Activated T-helper 2 cell treated with anti-CD3 and anti-CD28 coated beads, Interferon-gamma antibody, Interleukin-2, Interleukin-4, amounts not matched to agents 10 μg/mL and 5 μg/mL and 100 μg/mL, durations not matched to agents 14 hours and 24 hours and 36 hours (primary cell): ENCODE measurements at regions not wholly inside any gene's neighbourhood (a gene's known extent, or its start where the extent isn't known, plus 50 kb on each side); places are given as distances from the start of the nearest gene placed in this dataset.

Source experiments
- DNase-seq: peaks from one replicate; pipeline ENCODE4 v3.0.0; 2021; ENCODE audit warnings: low spot score
- H3K27ac Mint-ChIP-seq: one replicate; pipeline ENCODE4 v1.8.0; 2021; ENCODE audit warnings: mixed read lengths
- H3K27me3 Mint-ChIP-seq: one replicate; pipeline ENCODE4 v1.8.0; 2021; ENCODE audit warnings: low read depth, mixed read lengths
- H3K36me3 Mint-ChIP-seq: one replicate; pipeline ENCODE4 v1.8.0; 2021; ENCODE audit warnings: low read depth, mixed read lengths
- H3K4me1 Mint-ChIP-seq: one replicate; pipeline ENCODE4 v1.8.0; 2021; ENCODE audit warnings: low read depth, mixed read lengths
- H3K4me3 Mint-ChIP-seq: one replicate; pipeline ENCODE4 v1.8.0; 2021; ENCODE audit warnings: low read depth, mild to moderate bottlenecking, moderate library complexity, mixed read lengths
- H3K9me3 Mint-ChIP-seq: one replicate; pipeline ENCODE4 v1.8.0; 2021; ENCODE audit warnings: mixed read lengths
- intact Hi-C: fragments of 100-400 bp; cut with micrococcal nuclease; formaldehyde crosslinking; loops from one replicate; pipeline ENCODE4 v1.15.1; 2023

- no peak for DNase-seq
- H3K36me3 Mint-ChIP-seq, result no peaks in the 10 kb centered on the region
- no peak overlapping the region for H3K27ac Mint-ChIP-seq
- no peak overlapping the region for H3K4me3 Mint-ChIP-seq
- H3K27me3 Mint-ChIP-seq, result no peaks in the 10 kb centered on the region
- intact Hi-C loops, result no loop called here
- no peaks in the 10 kb centered on the region for H3K4me1 Mint-ChIP-seq
- H3K9me3 Mint-ChIP-seq, result peaks cover 18% of the 10 kb centered on the region
These were observed 241.0 kb downstream of the SHOX start for GRCh38 chrX:871626-872025.

GRCh38 chrX:867966-868647, 237.5 kb downstream of the SHOX start:
- no peak for DNase-seq
- H3K9me3 Mint-ChIP-seq, result peaks cover 18% of the 10 kb centered on the region
- intact Hi-C loops, result no loop called here
- no peaks in the 10 kb centered on the region for H3K4me1 Mint-ChIP-seq
- no peak overlapping the region for H3K27ac Mint-ChIP-seq
- no peak overlapping the region for H3K4me3 Mint-ChIP-seq
- H3K36me3 Mint-ChIP-seq, result no peaks in the 10 kb centered on the region
- no peaks in the 10 kb centered on the region for H3K27me3 Mint-ChIP-seq

GRCh38 chrX:867502-867901, 236.9 kb downstream of the SHOX start:
- Mint-ChIP-seq H3K9me3 (peaks cover 18% of the 10 kb centered on the region), H3K27me3 (no peaks in the 10 kb centered on the region), H3K4me3 (no peak overlapping the region), H3K27ac (no peak overlapping the region), H3K4me1 (no peaks in the 10 kb centered on the region), H3K36me3 (no peaks in the 10 kb centered on the region)
- no peak for DNase-seq
- intact Hi-C loops, result no loop called here

GRCh38 chrX:866441-866990, 235.9 kb downstream of the SHOX start:
- H3K27me3 Mint-ChIP-seq, result no peaks in the 10 kb centered on the region
- no peak for DNase-seq
- H3K4me3 Mint-ChIP-seq, result no peak overlapping the region
- H3K4me1 Mint-ChIP-seq, result no peaks in the 10 kb centered on the region
- intact Hi-C loops, result no loop called here
- no peaks in the 10 kb centered on the region for H3K36me3 Mint-ChIP-seq
- peaks cover 9% of the 10 kb centered on the region for H3K9me3 Mint-ChIP-seq
- no peak overlapping the region for H3K27ac Mint-ChIP-seq

- no peaks in the 10 kb centered on the region for H3K27me3 Mint-ChIP-seq
- H3K27ac Mint-ChIP-seq, result no peak overlapping the region
- intact Hi-C loops, result no loop called here
These were observed 234.8 kb downstream of the SHOX start for GRCh38 chrX:865422-865821.

GRCh38 chrX:861921-862320, 231.3 kb downstream of the SHOX start:
- Mint-ChIP-seq H3K27me3 (no peaks in the 10 kb centered on the region), H3K4me3 (no peak overlapping the region), H3K27ac (no peak overlapping the region), H3K9me3 (peaks cover 17% of the 10 kb centered on the region), H3K4me1 (no peaks in the 10 kb centered on the region), H3K36me3 (no peaks in the 10 kb centered on the region)
- no peak for DNase-seq
- intact Hi-C loops, result no loop called here

More at GRCh38 chrX:865422-865821, 234.8 kb downstream of the SHOX start:
- Mint-ChIP-seq H3K4me3 (no peak overlapping the region), H3K36me3 (no peaks in the 10 kb centered on the region), H3K4me1 (no peaks in the 10 kb centered on the region), H3K9me3 (peaks cover 4% of the 10 kb centered on the region)
- no peak for DNase-seq

- intact Hi-C loops, result no loop called here
These were observed 230.8 kb downstream of the SHOX start for GRCh38 chrX:861340-861890.

GRCh38 chrX:859329-859728, 228.7 kb downstream of the SHOX start:
- Mint-ChIP-seq H3K36me3 (no peaks in the 10 kb centered on the region), H3K27ac (no peak overlapping the region), H3K4me1 (no peaks in the 10 kb centered on the region), H3K4me3 (no peak overlapping the region), H3K27me3 (no peaks in the 10 kb centered on the region), H3K9me3 (peaks cover 20% of the 10 kb centered on the region)
- no peak for DNase-seq
- intact Hi-C loops, result no loop called here

More at GRCh38 chrX:861340-861890, 230.8 kb downstream of the SHOX start:
- Mint-ChIP-seq H3K4me3 (no peak overlapping the region), H3K9me3 (peaks cover 20% of the 10 kb centered on the region), H3K36me3 (no peaks in the 10 kb centered on the region), H3K27me3 (no peaks in the 10 kb centered on the region), H3K27ac (no peak overlapping the region), H3K4me1 (no peaks in the 10 kb centered on the region)
- no peak for DNase-seq

GRCh38 chrX:858542-859078, 228.0 kb downstream of the SHOX start:
- intact Hi-C loops, result no loop called here
- Mint-ChIP-seq H3K4me3 (no peak overlapping the region), H3K9me3 (peaks cover 20% of the 10 kb centered on the region), H3K4me1 (no peaks in the 10 kb centered on the region), H3K27me3 (no peaks in the 10 kb centered on the region), H3K27ac (no peak overlapping the region), H3K36me3 (no peaks in the 10 kb centered on the region)
- no peak for DNase-seq

GRCh38 chrX:857376-857775, 226.8 kb downstream of the SHOX start:
- Mint-ChIP-seq H3K4me1 (no peaks in the 10 kb centered on the region), H3K27ac (no peak overlapping the region)

GRCh38 chrX:856566-857290, 226.1 kb downstream of the SHOX start:
- no peaks in the 10 kb centered on the region for H3K4me1 Mint-ChIP-seq
- H3K9me3 Mint-ChIP-seq, result peaks cover 25% of the 10 kb centered on the region
- no peak overlapping the region for H3K27ac Mint-ChIP-seq
- intact Hi-C loops, result no loop called here
- H3K4me3 Mint-ChIP-seq, result no peak overlapping the region
- H3K27me3 Mint-ChIP-seq, result no peaks in the 10 kb centered on the region
- no peak for DNase-seq
- H3K36me3 Mint-ChIP-seq, result no peaks in the 10 kb centered on the region

More at GRCh38 chrX:857376-857775, 226.8 kb downstream of the SHOX start:
- no peak overlapping the region for H3K4me3 Mint-ChIP-seq
- peaks cover 24% of the 10 kb centered on the region for H3K9me3 Mint-ChIP-seq
- no peak for DNase-seq
- intact Hi-C loops, result no loop called here
- no peaks in the 10 kb centered on the region for H3K27me3 Mint-ChIP-seq
- no peaks in the 10 kb centered on the region for H3K36me3 Mint-ChIP-seq

GRCh38 chrX:853304-853703, 222.7 kb downstream of the SHOX start:
- H3K4me1 Mint-ChIP-seq, result peaks cover 2% of the 10 kb centered on the region
- H3K4me3 Mint-ChIP-seq, result no peak overlapping the region

GRCh38 chrX:850471-850916, 219.9 kb downstream of the SHOX start:
- no peak overlapping the region for H3K4me3 Mint-ChIP-seq
- peaks cover 2% of the 10 kb centered on the region for H3K4me1 Mint-ChIP-seq
- no peak for DNase-seq
- no peaks in the 10 kb centered on the region for H3K36me3 Mint-ChIP-seq
- intact Hi-C loops, result no loop called here
- no peak overlapping the region for H3K27ac Mint-ChIP-seq
- H3K9me3 Mint-ChIP-seq, result peaks cover 5% of the 10 kb centered on the region
- no peaks in the 10 kb centered on the region for H3K27me3 Mint-ChIP-seq

More at GRCh38 chrX:853304-853703, 222.7 kb downstream of the SHOX start:
- DNase-seq, result no peak
- intact Hi-C loops, result no loop called here
- no peak overlapping the region for H3K27ac Mint-ChIP-seq
- no peaks in the 10 kb centered on the region for H3K27me3 Mint-ChIP-seq
- no peaks in the 10 kb centered on the region for H3K36me3 Mint-ChIP-seq
- peaks cover 19% of the 10 kb centered on the region for H3K9me3 Mint-ChIP-seq
